ENCODE measurements at regions not wholly inside any gene's neighbourhood (a gene's known extent, or its start where the extent isn't known, plus 50 kb on each side); places are given as distances from the start of the nearest gene placed in this dataset.

GRCh38 chr13:84430446-84430845 lies 548.2 kb upstream of the SLITRK1 start:
- TF ChIP-seq POLR2A (IDR thresholded peaks at IDR 0.05) (no peak), CTCF (IDR thresholded peaks at IDR 0.05) (no peak), EP300 (IDR thresholded peaks at IDR 0.05) (no peak)

Data from tibial nerve (tissue), 4 donors.